ENCODE measurements at regions not wholly inside any gene's neighbourhood (a gene's known extent, or its start where the extent isn't known, plus 50 kb on each side); places are given as distances from the start of the nearest gene placed in this dataset.

DNA sequence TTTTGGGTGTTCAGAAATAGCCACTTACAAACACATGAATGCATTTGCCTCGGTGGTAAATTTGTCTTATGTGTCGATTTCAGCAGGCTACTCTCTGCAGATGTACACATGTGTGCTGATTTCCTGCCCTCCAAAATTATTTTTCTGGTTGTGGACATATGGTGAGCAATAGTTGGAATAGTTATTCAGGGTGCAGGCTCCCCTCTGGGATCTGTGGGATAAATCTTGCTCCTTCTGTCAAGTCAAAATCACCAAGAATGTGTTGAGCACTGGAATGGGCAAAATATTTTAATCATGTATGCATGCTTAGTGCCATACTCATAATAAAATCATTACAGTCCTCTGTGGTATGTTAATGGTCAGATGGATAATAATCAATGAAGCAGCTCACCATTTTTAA is 684.5 kb downstream of the BCL11A start:
- TF ChIP-seq, protein P1, sequence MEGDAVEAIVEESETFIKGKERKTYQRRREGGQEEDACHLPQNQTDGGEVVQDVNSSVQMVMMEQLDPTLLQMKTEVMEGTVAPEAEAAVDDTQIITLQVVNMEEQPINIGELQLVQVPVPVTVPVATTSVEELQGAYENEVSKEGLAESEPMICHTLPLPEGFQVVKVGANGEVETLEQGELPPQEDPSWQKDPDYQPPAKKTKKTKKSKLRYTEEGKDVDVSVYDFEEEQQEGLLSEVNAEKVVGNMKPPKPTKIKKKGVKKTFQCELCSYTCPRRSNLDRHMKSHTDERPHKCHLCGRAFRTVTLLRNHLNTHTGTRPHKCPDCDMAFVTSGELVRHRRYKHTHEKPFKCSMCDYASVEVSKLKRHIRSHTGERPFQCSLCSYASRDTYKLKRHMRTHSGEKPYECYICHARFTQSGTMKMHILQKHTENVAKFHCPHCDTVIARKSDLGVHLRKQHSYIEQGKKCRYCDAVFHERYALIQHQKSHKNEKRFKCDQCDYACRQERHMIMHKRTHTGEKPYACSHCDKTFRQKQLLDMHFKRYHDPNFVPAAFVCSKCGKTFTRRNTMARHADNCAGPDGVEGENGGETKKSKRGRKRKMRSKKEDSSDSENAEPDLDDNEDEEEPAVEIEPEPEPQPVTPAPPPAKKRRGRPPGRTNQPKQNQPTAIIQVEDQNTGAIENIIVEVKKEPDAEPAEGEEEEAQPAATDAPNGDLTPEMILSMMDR (IDR thresholded peaks at IDR 0.05) = no peak
- no peak for TF ChIP-seq EZH2 (IDR thresholded peaks at IDR 0.05; ENCODE audit: borderline replicate concordance, insufficient read depth, low read depth, low read length, poor library complexity, severe bottlenecking)
